HG03520 (cell line): ENCODE measurements at regions not wholly inside any gene's neighbourhood (a gene's known extent, or its start where the extent isn't known, plus 50 kb on each side); places are given as distances from the start of the nearest gene placed in this dataset.

ENCODE experiments used
- ATAC-seq: cut with Tn5 transposase; IDR thresholded peaks from one replicate; pipeline ENCODE4 v1.9.1; 2021; ENCODE audit warnings: mild to moderate bottlenecking, moderate library complexity; ENCODE audit not compliant: unreplicated experiment

DNA sequence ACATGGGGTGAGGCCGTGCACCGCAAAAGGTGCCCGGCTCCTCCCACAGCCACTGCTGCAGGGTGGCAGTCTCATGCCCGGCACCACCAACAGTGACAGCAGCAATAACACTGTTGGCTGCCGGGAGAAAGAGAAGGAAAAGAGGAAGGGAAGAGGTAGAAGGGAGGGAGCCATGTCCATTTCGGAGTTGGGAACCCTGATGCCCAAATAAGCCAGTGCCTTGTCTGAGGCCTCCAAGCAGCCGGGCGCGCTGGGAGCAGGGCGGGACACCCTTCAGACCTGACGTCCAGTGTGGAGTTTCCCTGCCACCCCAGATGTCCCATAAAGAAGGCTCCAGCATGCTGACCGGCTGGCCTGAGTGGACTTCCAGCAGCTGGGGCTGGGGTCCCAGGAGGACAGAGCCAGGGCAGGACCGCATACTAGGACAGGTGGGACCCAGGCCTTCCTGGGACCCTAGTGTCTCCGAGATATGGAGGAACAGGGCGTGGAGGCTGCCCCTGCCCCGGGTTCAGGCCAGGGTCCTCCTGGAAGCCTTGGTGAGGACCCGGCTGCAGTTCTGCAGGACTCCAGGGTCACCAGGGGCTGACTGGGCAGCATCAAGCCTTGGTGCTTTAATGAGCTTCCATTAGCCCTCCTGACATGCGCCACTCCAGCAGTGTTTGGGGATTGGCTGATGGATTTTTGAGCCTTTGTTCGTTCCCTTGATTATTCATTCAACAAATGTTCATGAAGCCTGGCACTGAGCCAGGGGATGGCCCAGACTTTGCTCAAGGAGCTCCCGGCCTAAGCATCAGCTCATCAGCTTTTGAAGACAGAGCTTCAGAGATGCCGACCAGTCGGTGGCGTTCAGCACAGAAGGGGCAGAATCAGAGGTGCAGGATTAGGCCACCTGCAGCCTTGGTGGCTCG, 223.6 kb upstream of the CIBAR2 start:
- ATAC-seq = no peak

DNA sequence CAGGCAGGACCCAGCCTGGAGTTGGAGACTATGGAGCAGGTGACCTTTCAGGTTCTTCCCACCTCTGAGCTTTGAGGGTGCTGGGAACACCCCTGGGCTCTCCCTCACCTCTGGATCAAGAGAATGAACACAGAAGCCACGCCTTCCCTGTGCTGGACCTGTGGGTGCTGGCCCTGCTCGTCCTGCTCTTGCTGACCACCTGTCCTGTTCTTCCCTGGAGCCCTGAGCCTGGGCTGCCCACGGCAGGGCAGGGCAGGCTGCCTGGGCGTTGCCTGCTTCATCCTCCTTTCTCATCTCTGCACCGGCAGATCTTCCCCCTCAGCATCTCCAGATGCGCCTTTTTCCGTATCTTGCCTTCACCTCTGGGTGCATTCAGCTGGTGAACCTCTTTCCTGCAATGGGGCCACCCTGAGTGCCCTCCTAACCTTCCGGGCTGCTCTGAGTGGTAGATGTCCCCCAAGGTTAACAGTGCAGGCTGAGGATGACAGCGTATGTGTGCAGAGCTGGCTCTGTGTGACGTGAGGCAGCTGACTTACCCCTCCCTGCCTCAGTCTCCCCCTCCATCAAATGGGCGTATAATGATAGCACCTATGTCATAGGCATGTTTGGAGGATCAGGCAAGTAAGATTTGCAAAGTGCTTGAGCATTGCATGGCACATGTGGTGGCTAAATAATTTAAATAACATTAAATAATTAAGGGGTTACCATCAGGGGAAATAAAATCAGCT, 225.8 kb upstream of the CIBAR2 start:
- ATAC-seq = no peak

DNA sequence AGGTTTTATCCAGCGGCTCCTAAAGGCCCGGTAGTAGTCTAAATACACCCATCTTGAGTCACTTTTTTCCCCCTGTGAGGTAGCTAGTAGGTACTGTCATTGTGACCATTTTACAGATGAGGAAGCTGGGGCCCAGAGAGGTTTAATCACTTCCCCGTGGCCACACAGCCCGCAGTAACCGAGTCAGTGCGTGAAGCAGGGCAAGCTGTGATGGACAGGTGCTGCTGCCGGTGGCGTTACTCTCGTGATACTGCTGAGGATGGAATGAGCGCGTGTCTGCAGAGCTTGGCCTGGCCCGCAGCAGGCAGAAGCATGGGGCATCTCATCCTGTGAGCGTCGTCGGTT, 226.3 kb upstream of the CIBAR2 start:
- no peak for ATAC-seq

DNA sequence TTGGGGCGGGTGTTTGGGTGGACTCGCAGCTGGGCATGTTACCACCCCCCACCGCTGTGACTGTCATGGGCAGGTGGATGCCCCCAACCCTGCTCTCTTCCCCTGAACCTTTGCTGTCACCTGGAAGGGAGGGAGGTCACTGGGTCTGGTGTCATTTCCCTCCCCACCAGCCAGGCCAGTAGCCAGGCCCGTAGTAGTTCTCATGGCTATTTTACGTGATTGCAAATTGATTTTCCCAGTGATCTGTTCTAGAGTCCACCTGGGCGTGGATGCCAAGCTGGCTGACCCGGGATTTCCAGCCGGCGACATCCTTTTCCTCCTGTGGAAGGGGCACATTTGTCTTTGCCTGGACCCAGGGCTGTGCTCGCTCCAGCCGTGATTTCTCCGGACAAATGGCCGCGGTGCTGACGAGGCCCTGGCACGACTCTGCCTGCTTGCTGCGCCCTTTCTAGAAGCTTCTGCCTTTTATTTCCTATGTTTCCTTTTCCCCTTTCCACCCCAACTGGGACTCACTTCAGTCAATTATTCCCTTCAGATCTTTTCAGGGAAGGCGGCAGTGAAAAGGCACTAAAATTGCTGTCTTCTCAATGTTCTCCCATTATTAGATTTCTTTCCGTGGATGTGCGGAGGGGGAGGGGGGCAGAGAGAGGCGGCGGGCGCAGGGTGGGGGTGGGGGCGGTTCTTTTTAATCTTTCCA, 226.9 kb upstream of the CIBAR2 start:
- ATAC-seq = no peak

DNA sequence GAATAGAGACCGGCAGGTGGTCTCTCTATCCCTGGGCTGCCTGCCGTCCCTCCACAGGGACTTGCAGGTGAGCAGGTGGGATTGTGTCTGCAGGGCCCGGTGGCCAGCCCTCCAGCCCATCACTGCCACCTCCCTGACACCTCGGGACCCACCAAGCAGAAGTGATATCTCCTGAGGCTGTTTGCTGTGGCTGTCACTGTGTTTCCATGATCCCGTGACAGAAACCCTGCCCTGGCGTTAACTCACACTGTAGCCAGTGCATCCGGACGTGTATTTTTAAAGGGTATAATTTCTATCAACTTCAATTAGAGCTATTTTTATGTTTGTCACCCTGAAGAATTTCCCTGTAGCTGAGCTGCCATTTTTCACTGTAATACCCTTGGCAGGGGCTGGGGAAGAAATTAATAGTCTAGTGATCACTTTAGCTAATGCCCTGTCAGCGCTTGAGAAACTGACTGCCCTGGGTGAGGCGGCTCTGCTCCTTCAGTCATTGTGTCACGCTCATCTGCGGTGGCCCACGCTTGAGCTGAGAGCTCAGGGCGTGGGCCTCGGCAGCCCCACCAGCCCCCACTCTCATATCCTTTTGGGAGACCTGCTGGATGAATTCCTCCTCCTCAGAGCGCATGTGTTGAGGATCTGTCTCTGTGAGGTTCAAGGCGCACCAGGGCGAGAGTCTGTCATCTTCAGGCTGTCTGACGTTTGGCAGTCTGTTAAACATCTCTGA, 229.9 kb upstream of the CIBAR2 start:
- no peak for ATAC-seq

DNA sequence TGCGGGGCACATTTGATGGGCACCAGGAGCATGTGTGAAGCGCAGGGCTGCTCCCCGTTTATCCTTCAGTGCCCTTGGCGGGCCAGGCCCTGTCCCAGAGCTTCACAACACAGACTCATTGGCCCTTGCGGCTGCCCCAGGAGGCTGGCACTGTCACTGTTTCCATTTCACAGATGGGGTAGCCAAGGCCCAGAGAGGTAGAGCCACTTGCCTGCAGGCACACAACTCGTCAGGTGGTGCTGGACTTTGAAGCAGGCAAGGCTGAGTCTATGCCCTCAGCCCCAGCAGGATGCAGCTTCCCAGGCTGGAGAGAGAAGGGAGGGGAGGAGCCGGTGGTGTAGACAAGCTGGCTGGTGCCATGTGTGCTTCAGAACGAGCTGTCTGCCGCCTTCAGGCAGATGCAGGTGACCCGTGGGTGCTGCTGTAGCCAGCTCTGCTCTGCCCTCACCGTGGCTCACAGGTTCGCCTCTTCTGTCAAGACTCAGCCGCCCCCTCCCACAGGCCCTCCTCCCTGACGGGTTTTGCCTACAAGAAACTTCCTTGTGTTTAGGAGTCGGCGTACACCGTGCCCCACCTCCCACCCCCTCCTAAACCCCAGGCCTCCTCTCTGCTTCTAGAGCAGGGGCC, 232.3 kb upstream of the CIBAR2 start:
- ATAC-seq = no peak

DNA sequence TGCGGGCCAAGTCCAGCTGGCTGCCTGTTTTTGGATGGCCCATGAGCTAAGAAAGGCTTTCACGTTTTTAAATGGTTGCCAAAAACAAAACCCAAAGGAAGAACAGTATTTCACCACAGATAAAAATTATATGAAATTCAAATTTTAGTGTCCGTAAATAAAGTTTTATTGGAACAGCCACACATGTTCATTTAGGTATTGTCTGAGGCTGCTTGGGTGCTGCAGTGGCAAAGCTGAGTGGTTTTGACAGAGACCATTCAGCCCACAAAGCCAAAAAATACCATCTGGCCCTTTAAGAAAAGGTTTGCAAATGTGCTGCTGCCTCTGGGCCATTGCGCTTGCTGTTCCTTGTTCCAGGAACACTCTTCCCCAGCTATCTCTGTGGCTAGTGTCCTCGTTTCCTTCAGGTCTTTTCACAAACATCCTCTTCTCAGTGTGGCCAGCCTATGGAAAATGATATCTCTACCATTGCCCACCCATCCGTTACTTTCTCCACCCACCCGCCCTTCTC, 232.9 kb upstream of the CIBAR2 start:
- ATAC-seq = no peak

DNA sequence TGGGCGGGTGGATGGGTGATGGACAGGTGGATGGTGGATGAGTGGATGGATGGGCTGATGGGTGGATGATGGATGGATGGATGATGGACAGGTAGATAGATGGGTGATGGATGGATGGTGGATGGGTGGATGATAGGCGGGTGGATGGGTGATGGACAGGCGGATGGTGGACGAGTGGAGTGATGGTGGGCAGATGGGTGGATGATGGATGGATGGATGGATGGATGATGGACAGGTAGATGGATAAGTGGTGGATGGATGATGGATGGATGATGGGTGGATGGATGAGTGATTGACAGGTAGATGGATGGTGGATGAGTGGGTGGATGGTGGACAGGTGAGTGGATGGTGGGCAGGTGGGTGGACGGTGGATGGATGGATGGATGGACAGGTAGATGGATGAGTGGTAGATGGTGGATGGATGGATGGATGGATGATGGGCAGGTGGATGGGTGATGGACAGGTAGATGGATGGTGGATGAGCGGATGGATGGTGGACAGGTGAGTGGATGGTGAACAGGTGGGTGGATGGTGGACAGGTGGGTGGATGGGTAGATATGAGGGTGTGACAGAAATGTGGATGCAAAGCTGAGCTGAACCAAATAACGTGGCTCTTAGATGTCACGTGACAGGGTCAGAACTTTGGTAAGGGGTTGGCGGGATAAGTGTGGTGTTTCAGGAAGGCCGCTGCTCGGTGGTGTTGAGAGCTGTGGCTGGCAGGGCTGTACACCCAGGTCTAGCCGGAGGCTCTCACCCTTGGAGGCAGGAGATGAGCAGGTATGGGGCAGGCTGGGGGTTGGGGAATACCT, 234.3 kb upstream of the CIBAR2 start:
- ATAC-seq = no peak

DNA sequence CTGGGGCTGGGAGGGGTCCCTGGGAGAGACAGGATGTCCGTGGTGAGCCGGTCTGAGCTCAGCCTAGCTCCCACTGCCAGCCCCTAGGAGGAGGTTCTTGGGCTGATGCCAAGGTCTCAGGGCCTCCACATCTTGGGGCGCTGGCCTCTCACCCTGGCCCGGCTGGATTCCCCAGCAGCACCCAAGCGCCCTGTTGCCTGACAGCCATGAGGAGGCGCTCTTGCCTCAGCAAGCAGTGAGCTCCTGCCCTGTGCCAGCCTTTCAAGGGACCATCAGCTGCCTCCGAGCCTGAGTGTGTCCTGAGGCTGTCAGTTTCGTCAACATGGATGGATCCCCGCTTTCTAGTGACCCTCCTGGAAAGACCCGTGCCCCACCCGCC, 234.9 kb upstream of the CIBAR2 start:
- no peak for ATAC-seq

DNA sequence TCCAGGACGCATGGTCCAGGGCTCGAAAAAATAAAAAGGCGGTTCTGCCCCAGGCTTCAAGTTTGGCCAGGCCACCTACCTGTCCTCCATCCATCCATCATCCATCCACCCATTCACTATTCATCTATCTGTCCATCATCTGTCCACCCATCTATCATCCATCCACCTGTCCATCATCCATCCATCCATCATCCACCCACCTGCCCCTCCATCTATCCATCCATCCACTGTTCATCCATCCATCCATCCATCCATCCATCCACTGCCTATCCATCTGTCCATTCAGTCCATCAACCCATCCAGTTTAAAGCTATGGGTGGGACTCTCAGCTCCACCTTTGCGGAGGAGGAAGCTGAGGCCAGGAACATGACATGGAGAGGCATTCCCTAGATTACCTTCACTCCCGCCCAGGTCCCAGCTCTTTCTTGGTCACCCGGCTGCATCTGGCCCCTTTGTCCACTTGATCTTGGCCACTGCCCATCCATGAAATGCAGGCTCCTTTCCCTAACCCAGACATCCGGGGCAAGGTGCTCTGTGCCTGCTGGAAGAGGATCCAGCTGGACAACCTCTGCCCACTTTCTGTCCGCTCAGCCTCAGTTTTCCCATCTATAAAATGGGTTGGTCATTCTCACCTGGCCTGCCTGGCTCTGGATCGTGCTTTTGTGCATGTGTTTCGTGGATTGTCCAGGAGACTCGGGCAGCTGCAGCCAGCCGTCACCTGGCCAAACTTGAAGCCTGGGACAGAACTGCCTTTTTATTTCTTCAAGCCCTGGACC, 236.0 kb upstream of the CIBAR2 start:
- no peak for ATAC-seq

DNA sequence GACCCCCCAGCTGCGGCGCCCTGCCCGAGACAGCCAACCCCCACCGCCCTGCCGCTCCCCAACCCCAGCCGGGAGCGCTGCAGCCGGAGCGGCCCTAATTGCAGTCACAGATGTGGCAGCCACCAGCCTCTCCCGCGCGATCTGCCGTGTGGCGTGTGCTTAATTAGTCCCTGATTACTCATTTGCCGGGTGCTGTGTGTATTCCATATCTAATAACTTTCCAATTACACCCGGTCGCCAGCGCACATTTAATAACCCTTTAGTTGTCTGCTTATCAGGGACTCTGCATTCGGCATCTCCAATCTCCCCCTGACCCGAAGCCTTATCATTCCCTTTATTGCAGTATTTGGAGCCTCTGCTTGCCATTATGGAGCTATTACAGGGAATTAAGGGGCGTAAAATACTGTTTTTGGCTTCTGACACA, 236.7 kb upstream of the CIBAR2 start:
- ATAC-seq = no peak

DNA sequence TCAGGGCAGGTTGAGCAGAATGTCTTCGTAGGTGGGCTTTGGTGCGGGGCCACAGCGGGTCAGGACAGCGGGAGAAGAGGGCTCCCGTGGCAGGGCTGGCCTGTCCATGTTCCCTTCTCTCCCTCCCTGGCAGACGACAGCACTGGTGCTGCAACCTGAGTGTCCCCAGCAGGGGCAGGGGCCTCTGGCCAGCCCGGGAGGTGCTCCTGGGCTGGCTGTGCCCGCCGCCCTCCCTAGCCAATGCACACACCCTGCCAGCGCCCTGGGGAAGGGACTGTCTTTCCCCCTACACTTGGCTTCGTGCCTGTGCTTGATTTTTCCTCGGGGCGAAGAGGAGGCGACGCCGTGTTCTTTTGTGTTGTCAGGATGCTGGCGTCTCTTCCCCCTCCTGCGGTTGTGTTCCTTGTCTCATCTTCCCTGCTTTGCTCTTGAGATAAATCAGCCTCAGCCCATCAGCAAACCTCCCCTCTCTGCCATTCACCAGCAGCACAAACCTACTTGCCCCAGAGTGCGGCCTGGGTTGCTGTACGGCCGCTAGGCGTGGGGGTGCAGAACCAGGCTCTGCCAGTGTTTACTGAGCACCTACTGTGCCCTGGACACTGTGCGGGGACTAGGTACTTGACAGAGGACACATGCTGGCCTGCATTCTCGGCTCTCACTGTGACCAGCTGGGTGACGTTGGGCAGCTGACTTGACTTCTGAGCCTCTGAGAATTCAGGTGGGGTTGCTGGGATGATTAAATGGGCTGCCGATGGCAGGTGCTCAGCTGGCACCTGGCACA, 237.3 kb upstream of the CIBAR2 start:
- no peak for ATAC-seq

DNA sequence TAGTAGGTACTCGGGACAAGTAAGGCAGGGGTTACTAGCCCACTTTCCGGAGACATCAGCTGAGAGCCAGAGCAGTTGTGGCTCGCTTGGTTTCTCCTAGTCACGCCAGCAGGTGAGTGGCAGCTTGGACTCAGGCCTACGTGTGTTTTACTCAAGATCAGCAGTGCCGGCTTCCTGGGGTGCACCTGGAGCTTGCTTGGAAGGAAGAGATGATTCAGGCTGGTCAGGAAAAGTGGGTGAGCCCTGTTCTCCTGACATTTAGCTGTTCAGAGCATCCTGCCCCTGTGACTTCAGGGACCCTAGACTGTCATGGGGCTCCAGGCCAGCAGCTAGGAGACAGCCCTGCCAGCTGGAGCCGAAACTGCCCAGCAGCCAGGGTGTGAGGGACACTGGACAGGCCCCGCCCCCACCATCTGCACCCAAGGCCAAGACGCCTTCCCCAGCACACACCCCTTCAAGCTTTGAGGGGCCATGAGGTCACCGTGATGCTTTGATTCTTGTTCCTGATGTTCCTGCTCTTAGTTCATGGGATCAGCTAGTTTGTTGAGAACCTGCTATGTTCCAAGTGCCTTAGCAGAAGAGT, 238.0 kb upstream of the CIBAR2 start:
- no peak for ATAC-seq

DNA sequence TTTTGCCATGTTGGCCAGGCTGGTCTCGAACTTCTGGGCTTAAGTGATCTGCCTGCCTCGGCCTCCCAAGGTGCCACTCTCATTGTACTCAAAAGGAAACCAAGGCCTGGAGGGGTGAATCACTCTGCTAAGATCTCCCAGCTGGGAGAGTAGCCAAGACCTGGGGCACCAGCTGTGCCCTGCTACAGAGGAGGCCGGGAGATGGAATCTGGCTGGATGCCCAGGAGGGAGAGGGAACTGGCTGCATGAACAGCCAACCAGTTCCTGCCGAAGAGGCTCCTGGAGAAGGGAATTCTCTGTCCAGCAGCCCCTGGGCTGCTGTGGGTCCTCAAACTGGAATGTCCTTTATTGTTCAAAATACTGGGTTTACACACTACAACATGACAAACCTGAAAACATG, 238.7 kb upstream of the CIBAR2 start:
- no peak for ATAC-seq

DNA sequence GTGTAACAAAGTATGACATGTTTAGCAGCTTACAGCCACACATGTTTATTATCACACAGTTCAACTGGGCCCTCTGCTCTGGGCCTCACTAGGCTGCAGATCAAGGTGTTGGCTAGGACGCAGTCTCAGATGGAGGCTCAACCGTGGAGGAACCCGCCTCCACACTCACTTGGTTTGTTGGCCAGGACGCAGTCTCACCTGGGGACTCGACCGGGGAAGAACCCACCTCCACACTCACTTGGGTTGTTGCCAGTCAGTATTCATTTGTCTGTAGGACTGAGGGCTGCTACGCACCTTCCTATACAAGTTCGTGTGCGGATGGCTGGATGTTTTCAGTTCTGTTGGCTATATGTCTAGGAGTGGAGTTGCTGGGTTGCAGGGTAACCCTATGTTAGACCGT, 240.7 kb upstream of the CIBAR2 start:
- ATAC-seq = no peak

DNA sequence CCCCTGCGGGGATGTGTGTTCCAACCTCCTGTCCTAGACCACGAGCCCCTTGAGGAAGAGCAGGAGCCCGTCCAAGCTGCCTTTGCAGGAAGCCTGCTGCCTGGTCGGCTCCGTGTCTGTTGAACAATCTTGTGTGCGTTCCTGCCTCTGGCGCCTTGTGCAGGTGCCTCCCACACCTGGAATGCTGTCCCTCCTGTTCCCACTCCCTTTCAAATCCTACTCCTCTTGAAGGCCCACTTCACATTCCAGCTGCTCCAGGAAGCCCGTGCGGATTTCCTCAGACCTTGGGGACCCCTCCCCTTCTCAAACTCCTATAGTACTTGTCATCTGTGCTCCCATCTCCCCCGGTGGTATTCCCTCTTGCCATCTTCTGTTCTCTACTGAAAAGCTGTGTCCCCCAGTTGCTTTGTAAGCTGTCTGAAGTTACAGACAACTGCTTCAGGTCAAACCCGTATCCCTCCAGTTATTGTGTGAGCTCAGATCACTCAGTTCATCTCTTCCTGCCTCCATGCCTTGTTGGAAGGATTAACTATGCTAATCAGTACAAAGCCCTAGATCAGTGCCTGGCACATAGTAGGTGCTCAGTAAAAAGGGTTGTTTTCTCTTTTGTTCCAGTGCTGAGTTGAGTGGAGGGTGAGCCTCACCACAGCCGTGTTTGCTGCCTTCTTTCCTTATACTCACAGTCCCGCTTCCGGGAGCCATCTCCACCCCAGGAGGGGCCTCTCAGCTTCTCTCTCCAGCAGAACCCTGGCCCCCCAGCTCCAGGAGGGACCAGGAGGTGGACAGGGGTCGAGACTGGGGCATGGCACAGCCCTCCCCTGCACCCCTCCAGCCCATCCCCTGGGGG, 241.8 kb upstream of the CIBAR2 start:
- no peak for ATAC-seq
